ENCODE measurements at regions not wholly inside any gene's neighbourhood (a gene's known extent, or its start where the extent isn't known, plus 50 kb on each side); places are given as distances from the start of the nearest gene placed in this dataset.

GRCh38 chr13:58935689-58936088, 1228.0 kb downstream of the DIAPH3 start:
- TF ChIP-seq CTCF (IDR thresholded peaks at IDR 0.05) (no peak), POLR2A (IDR thresholded peaks at IDR 0.05) (no peak)

Measured in Peyer's patch (tissue), 4 donors.